ENCODE measurements at regions not wholly inside any gene's neighbourhood (a gene's known extent, or its start where the extent isn't known, plus 50 kb on each side); places are given as distances from the start of the nearest gene placed in this dataset.

GRCh38 chr1:199733125-199733524 lies 294.4 kb upstream of the NR5A2 start:
- no TSS peak for BruUV-seq (replicated peaks)
- Histone ChIP-seq H3K4me3 (no peak overlapping the region), H3K9ac (ENCODE audit: control insufficient read depth, insufficient read depth, low read length) (no peak overlapping the region), H2AFZ (ENCODE audit: control insufficient read depth, low read depth, low read length) (no peak overlapping the region), H3K4me2 (ENCODE audit: control insufficient read depth, insufficient read depth) (no peak overlapping the region), H3K4me1 (ENCODE audit: control insufficient read depth, insufficient read depth, low read length) (no peaks in the 10 kb centered on the region), H3K9me3 (replicated peaks; ENCODE audit: control insufficient read depth, insufficient read depth, low read length) (no peaks in the 10 kb centered on the region), H3K27me3 (replicated peaks in 1 of 2; ENCODE audit: control insufficient read depth in 2 of 2, insufficient read depth in 2 of 2, low read length in 1 of 2) (no peaks in the 10 kb centered on the region), H3K27ac (ENCODE audit: control insufficient read depth, insufficient read depth) (no peak overlapping the region), H3K79me2 (ENCODE audit: control insufficient read depth, insufficient read depth, low read length) (no peaks in the 10 kb centered on the region), H4K20me1 (ENCODE audit: control insufficient read depth, insufficient read depth) (no peaks in the 10 kb centered on the region), H3K36me3 (ENCODE audit: control insufficient read depth in 2 of 2, insufficient read depth in 2 of 2, low read length in 1 of 2) (no peaks in the 10 kb centered on the region)
- 0% methylated on average over 2 of the region's 2 CpGs for WGBS (ENCODE audit: insufficient coverage, insufficient replicate concordance, low lambda C conversion rate, missing lambda C conversion rate)
- TF ChIP-seq ETV6 (conservative IDR thresholded peaks at IDR 0.05 in 1 of 2, IDR thresholded peaks at IDR 0.05 in 1 of 2; ENCODE audit: borderline replicate concordance in 1 of 2, low read depth in 1 of 2): no peak
- no peak for TF ChIP-seq IKZF1 (conservative IDR thresholded peaks at IDR 0.05)
- no peak for TF ChIP-seq TCF3 (IDR thresholded peaks at IDR 0.05; ENCODE audit: borderline replicate concordance, insufficient read depth, low read depth, low read length)
- no peak for TF ChIP-seq POLR2AphosphoS5 (IDR thresholded peaks at IDR 0.05; ENCODE audit: low read length)
- TF ChIP-seq EZH2 (IDR thresholded peaks at IDR 0.05; ENCODE audit: borderline replicate concordance, control insufficient read depth, low read depth, low read length): no peak
- no peak for ATAC-seq
- intact Hi-C loops (cut with micrococcal nuclease; ENCODE audit: unreplicated experiment): no loop called here
- ChIA-PET RAD21 (ENCODE audit: unreplicated experiment) (no interaction called here), POLR2A (no interaction called here), SMC1A (ENCODE audit: uncharacterized antibody, unreplicated experiment) (no interaction called here), CTCF (no interaction called here)
- in situ Hi-C loops (cut with MboI): no loop called here
- DNase-seq (ENCODE audit: low read depth, low spot score): no peak
- FAIRE-seq: no peak

- no peak for FAIRE-seq
- POLR2A ChIA-PET: no interaction called here
- in situ Hi-C loops (cut with MboI): no loop called here
- no peak for ATAC-seq
- no peak overlapping the region for H3K4me3 ChIP-seq
- TF ChIP-seq IRF3 (IDR thresholded peaks at IDR 0.05): no peak
- no peak for TF ChIP-seq SPI1 (IDR thresholded peaks at IDR 0.05; ENCODE audit: borderline replicate concordance, insufficient read depth, low read depth, low read length)
- no peak for TF ChIP-seq TCF7 (IDR thresholded peaks at IDR 0.05; ENCODE audit: borderline replicate concordance)
- H3K27ac ChIP-seq (ENCODE audit: control insufficient read depth, insufficient read depth): no peak overlapping the region
- CTCF ChIA-PET: no interaction called here
- no peak overlapping the region for H3K9ac ChIP-seq (ENCODE audit: control insufficient read depth, insufficient read depth, low read length)
- H3K27me3 ChIP-seq (replicated peaks in 1 of 2; ENCODE audit: control insufficient read depth in 2 of 2, insufficient read depth in 2 of 2, low read length in 1 of 2): no peaks in the 10 kb centered on the region
- H3K79me2 ChIP-seq (ENCODE audit: control insufficient read depth, insufficient read depth, low read length): no peaks in the 10 kb centered on the region
- BruUV-seq (replicated peaks): no TSS peak
- no peaks in the 10 kb centered on the region for H4K20me1 ChIP-seq (ENCODE audit: control insufficient read depth, insufficient read depth)
- intact Hi-C loops (cut with micrococcal nuclease; ENCODE audit: unreplicated experiment): no loop called here
- H3K9me3 ChIP-seq (replicated peaks; ENCODE audit: control insufficient read depth, insufficient read depth, low read length): no peaks in the 10 kb centered on the region
- H2AFZ ChIP-seq (ENCODE audit: control insufficient read depth, low read depth, low read length): no peak overlapping the region
- no peak for DNase-seq (ENCODE audit: low read depth, low spot score)
- H3K4me2 ChIP-seq (ENCODE audit: control insufficient read depth, insufficient read depth): no peak overlapping the region
- H3K4me1 ChIP-seq (ENCODE audit: control insufficient read depth, insufficient read depth, low read length): no peaks in the 10 kb centered on the region
- RAD21 ChIA-PET (ENCODE audit: unreplicated experiment): no interaction called here
- SMC1A ChIA-PET (ENCODE audit: uncharacterized antibody, unreplicated experiment): no interaction called here
- no peaks in the 10 kb centered on the region for H3K36me3 ChIP-seq (ENCODE audit: control insufficient read depth in 2 of 2, insufficient read depth in 2 of 2, low read length in 1 of 2)
- WGBS (ENCODE audit: insufficient coverage, insufficient replicate concordance, low lambda C conversion rate, missing lambda C conversion rate): 6% methylated on average over 5 of the region's 5 CpGs
Observed at GRCh38 chr1:199734186-199734585, 293.3 kb upstream of the NR5A2 start.
